Left lung (tissue), 4 donors: ENCODE measurements at regions not wholly inside any gene's neighbourhood (a gene's known extent, or its start where the extent isn't known, plus 50 kb on each side); places are given as distances from the start of the nearest gene placed in this dataset.

Source experiments
- ATAC-seq: fragments of 200-7000 bp; cut with Tn5 transposase; one replicate; pipeline ENCODE4 v1.9.1; 2020; ENCODE audit warnings: moderate library complexity
- DNase-seq, 4 donors: peaks; one replicate each; pipeline ENCODE4 v3.0.0-alpha.2; 2013 to 2020
- H3K27ac ChIP-seq, 2 donors: fragments of 200-600 bp; sonication (generic) in 1 of 2; one replicate each; pipeline versions ENCODE4 v1.5.0 to v1.8.0; 2020 to 2021
- H3K27me3 ChIP-seq, 2 donors: fragments of 200-600 bp; sonication (generic) in 1 of 2; one replicate each; pipeline versions ENCODE4 v1.5.0 to v1.8.0; 2020 to 2021
- H3K36me3 ChIP-seq, 2 donors: fragments of 200-600 bp; sonication (generic) in 1 of 2; one replicate each; pipeline versions ENCODE4 v1.5.0 to v1.8.0; 2020 to 2021
- H3K4me1 ChIP-seq, 2 donors: fragments of 200-600 bp; one replicate each; pipeline ENCODE4 v1.8.0; 2021
- H3K4me3 ChIP-seq, 2 donors: fragments of 200-600 bp; sonication (generic) in 1 of 2; one replicate each; pipeline versions ENCODE4 v1.5.0 to v1.8.0; 2020 to 2021; ENCODE audit warnings: mild to moderate bottlenecking in 1 of 2
- H3K9me3 ChIP-seq, 2 donors: fragments of 200-600 bp; sonication (generic) in 1 of 2; one replicate each; pipeline versions ENCODE4 v1.5.0 to v1.8.0; 2020 to 2021
- CTCF ChIP-seq, 2 donors: fragments of 200-600 bp; sonication (generic) in 1 of 2; IDR thresholded peaks; one replicate each; pipeline versions ENCODE4 v1.5.0 to v1.8.0; 2021; ENCODE audit warnings: antibody characterized with exemption in 2 of 2
- intact Hi-C, 2 donors: fragments of 100-400 bp; cut with DNase I; formaldehyde crosslinking; loops; one replicate each; pipeline versions ENCODE4 v1.11.2 to v1.14.2; 2022
- donor health status: DM: no; HTN: yes; CAD: no.
- donor health status: DM: no; HTN: no; CAD: no.

DNA sequence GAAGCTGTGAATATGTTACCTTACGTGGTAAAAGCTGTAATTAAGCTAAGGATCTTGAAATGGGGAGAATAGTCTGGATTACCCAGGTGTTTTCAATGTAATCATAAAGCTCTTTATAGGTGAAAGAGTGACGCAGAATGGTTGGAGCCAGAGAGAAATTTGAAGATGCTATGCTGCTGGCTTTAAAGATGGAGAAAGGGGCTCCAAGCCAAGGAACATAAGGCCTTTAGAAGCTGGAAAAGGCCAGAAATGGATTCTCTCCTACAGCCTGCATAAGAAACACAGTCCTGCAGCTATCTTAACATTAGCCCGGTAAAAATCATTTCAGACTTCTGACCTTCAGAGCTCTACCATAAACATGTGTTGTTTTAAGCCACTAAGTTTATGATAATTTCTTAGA, 243.3 kb upstream of the VLDLR start:
- DNase-seq: no peak
- Histone ChIP-seq H3K4me1 (no peaks in the 10 kb centered on the region), H3K27me3 (no peaks in the 10 kb centered on the region), H3K4me3 (no peak overlapping the region), H3K27ac (no peak overlapping the region), H3K9me3 (peaks cover 0 to 5% of the 10 kb centered on the region in 2 donors), H3K36me3 (no peaks in the 10 kb centered on the region)
- ATAC-seq: no peak
- intact Hi-C loops: no loop called here
- TF ChIP-seq CTCF (IDR thresholded peaks at IDR 0.05): no peak

GRCh38 chr9:2378816-2379215, 242.8 kb upstream of the VLDLR start:
- no peak overlapping the region for H3K27ac ChIP-seq
- no peak overlapping the region for H3K4me3 ChIP-seq
- intact Hi-C loops: no loop called here
- H3K36me3 ChIP-seq: no peaks in the 10 kb centered on the region
- DNase-seq (no peak), ATAC-seq (no peak)
- no peaks in the 10 kb centered on the region for H3K27me3 ChIP-seq
- no peaks in the 10 kb centered on the region for H3K4me1 ChIP-seq
- TF ChIP-seq CTCF (IDR thresholded peaks at IDR 0.05): no peak
- H3K9me3 ChIP-seq: peaks cover 0 to 2% of the 10 kb centered on the region in 2 donors

DNA sequence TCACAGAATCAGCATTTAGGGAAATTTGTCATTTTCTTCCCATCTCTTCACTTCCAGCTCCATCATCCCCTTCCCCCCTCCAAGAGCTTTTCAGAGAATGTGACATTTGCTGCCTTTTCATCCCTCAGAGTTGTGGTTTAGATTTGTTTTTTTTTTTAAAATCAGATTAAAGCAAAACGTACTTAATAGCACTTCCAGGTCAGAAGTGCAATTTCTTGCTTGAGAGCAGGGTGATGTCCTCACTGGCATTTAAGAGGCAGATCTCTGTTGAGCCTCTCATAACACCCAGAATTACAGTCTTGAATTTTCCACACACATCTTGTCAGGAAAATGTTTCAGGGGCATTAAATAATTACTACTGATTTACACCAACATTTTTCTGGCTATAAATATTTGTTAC, 236.8 kb upstream of the VLDLR start:
- intact Hi-C loops: no loop called here
- no peaks in the 10 kb centered on the region for H3K27me3 ChIP-seq
- no peak overlapping the region for H3K4me3 ChIP-seq
- TF ChIP-seq CTCF (IDR thresholded peaks at IDR 0.05): no peak
- no peak for ATAC-seq
- H3K9me3 ChIP-seq: no peaks in the 10 kb centered on the region
- no peaks in the 10 kb centered on the region for H3K4me1 ChIP-seq
- H3K36me3 ChIP-seq: no peaks in the 10 kb centered on the region
- DNase-seq: no peak
- H3K27ac ChIP-seq: no peak overlapping the region

GRCh38 chr9:2385746-2386145, 235.8 kb upstream of the VLDLR start:
- no peaks in the 10 kb centered on the region for H3K4me1 ChIP-seq
- H3K9me3 ChIP-seq: no peaks in the 10 kb centered on the region
- ATAC-seq (no peak), DNase-seq (no peak)
- H3K27ac ChIP-seq: no peak overlapping the region
- no peak overlapping the region for H3K4me3 ChIP-seq
- TF ChIP-seq CTCF (IDR thresholded peaks at IDR 0.05): no peak
- intact Hi-C loops: no loop called here
- H3K36me3 ChIP-seq: no peaks in the 10 kb centered on the region
- no peaks in the 10 kb centered on the region for H3K27me3 ChIP-seq

DNA sequence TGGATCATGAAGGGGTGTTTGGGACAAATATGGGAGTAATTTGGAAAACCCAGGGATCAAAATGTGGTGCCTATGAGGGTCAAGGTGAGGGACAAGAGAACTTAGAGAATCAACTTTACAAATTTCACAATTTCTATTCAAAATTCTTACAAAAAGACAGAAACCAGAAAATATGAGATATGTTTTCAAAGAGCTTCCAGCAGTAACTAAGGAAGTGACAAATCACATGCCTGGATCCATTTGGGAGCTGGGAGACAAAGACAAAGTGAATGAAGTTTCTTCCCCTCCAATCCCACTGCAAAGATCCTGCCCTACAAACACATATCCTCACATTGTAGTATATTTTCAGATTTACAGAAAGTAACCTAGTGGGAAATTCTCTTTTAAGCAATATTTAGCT, 235.0 kb upstream of the VLDLR start:
- no peak for ATAC-seq
- no peak for TF ChIP-seq CTCF (IDR thresholded peaks at IDR 0.05)
- Histone ChIP-seq H3K27me3 (no peaks in the 10 kb centered on the region), H3K27ac (no peak overlapping the region), H3K4me1 (no peaks in the 10 kb centered on the region), H3K9me3 (no peaks in the 10 kb centered on the region), H3K4me3 (no peak overlapping the region), H3K36me3 (no peaks in the 10 kb centered on the region)
- DNase-seq: no peak
- intact Hi-C loops: no loop called here
